MG63 (cell line): ENCODE measurements at regions not wholly inside any gene's neighbourhood (a gene's known extent, or its start where the extent isn't known, plus 50 kb on each side); places are given as distances from the start of the nearest gene placed in this dataset.

Experiments
- DNase-seq: peaks from one replicate; pipeline ENCODE4 v3.0.0-alpha.2; 2020
- H3K27me3 ChIP-seq: fragments of 250-450 bp; sonication (Bioruptor Pico); 2 replicates; pipeline ENCODE4 v1.5.1; 2020; ENCODE audit warnings: mild to moderate bottlenecking, moderate library complexity
- H3K36me3 ChIP-seq: fragments of 250-450 bp; sonication (Bioruptor Pico); 2 replicates; pipeline ENCODE4 v1.5.1; 2020; ENCODE audit warnings: mild to moderate bottlenecking, moderate library complexity
- H3K4me3 ChIP-seq: fragments of 250-450 bp; sonication (Bioruptor Pico); 2 replicates; pipeline ENCODE4 v1.5.1; 2020; ENCODE audit warnings: mild to moderate bottlenecking, moderate library complexity
- H3K9me3 ChIP-seq: fragments of 250-450 bp; sonication (Bioruptor Pico); 2 replicates; pipeline ENCODE4 v1.5.1; 2020; ENCODE audit warnings: mild to moderate bottlenecking, moderate library complexity

DNA sequence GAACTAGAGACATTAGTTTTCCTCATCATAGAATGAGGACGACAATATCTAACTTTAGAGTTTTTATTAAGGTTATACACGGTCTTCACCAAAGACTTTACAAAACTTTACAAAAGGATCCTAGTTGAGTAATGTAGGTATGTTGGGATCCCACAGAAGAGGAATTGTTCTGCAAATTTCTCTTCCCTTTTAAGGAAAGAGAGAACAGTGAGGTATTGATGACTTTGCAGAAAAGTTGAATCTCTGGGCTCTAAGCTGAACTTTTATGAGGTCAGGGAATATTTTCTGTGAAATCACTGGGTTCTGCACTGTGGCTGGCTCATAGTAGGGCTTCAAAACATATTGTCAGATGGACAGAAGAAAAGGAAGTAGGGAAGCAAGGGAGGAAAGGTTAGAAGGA lies 89.8 kb upstream of the PIRT start:
- Histone ChIP-seq H3K27me3 (0 out of 2 replicates have a peak, but pooled peaks cover 3% of the 10 kb centered on the region), H3K9me3 (no peaks in the 10 kb centered on the region), H3K36me3 (no peaks in the 10 kb centered on the region), H3K4me3 (no peak overlapping the region)
- DNase-seq, result no peak

DNA sequence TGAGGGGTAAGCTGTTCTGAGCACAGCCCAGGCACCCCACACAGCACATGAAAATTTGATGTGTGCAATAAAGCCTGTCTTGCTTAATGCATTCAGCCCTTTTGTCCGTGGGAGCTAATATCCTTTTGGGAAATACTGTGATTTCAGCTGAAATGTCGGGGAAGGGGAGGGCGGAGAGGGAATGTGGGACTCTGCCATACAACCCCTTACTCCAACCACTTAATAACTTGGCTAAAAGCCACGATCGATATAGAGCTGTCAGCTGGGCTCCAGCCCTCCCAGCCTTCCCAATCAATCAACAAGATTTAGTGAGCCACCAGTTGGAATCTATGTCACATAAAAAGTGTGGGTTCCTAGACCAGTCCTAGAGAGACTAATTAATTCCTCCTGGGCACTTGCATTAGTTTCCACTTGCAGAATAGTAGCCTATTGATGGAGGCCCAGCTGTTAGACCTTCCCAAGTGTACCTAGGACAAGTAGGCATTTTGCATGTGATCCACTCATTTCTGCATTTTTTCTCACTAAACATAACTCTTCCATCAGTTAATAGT lies 82.7 kb upstream of the PIRT start:
- no peak overlapping the region for H3K4me3 ChIP-seq
- H3K36me3 ChIP-seq, result no peaks in the 10 kb centered on the region
- H3K9me3 ChIP-seq, result no peaks in the 10 kb centered on the region
- H3K27me3 ChIP-seq, result no peaks in the 10 kb centered on the region
- no peak for DNase-seq

DNA sequence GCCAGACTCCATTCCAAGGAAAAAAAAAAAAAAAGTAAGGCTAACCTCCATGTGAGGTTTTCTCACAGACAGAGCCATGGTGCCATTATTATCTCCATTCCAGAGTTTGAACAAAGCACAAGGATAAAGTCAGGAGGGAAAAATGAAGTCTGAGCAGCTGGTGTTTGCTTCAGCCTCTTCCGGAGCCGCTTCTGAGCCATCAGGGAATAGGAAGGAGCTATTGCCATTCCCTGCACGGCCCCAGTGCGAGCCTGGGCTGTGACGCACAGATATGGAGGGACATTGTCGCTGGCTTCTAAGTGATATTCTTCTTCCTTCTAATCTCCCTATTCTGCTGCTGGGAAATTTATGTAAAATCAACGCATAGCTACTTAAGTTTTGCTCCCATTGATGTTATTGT lies 69.5 kb upstream of the PIRT start:
- Histone ChIP-seq H3K36me3 (no peaks in the 10 kb centered on the region), H3K27me3 (no peaks in the 10 kb centered on the region; the same call in 1 of the 2 replicates), H3K4me3 (no peak overlapping the region), H3K9me3 (no peaks in the 10 kb centered on the region)
- no peak for DNase-seq

DNA sequence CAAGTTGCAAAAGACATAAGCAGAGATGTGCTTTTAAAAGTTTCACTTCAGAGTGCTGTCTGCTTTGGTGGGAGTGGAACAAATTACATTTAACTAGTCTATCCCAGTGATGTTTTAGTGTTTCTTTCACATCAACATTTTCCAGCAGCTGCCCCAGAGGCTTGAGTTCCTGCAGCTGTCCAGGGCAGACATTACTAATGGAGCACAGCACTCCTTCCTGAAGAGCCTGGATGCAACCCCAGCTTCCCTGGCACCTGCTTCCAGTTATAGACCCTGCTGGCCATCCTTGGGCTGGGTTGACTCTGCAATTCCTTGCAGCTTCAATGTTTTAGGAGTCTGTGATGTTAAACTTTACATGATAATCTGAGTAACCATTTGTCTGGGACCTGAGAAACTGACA lies 61.4 kb upstream of the PIRT start:
- no peak overlapping the region for H3K4me3 ChIP-seq
- no peak for DNase-seq
- H3K27me3 ChIP-seq, result no peaks in the 10 kb centered on the region
- no peaks in the 10 kb centered on the region for H3K36me3 ChIP-seq
- no peaks in the 10 kb centered on the region for H3K9me3 ChIP-seq

- H3K4me3 ChIP-seq, result no peak overlapping the region
- H3K9me3 ChIP-seq, result no peaks in the 10 kb centered on the region
- H3K27me3 ChIP-seq, result no peaks in the 10 kb centered on the region
- DNase-seq, result no peak
- no peaks in the 10 kb centered on the region for H3K36me3 ChIP-seq
Measured at GRCh38 chr17:10894220-10894619, 56.3 kb upstream of the PIRT start.

DNA sequence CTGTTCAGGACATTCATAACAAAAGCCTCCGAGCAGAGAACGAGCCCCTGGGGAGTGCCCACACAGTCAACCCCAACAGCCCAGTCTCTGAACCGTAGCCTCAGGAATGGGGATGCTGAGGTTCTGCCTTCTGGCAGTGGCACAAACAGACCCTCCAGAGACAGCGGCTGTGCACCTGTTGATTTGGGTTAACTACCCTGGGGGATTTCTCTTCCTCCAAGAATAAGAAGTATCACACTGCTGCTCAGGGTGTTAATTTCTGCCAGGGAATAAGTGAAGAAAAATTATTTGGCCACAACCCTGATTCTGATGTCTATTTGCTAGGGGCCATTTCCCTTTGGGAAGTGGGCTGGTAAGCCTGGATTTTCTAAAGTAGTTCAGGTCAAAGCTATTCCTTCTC lies 51.0 kb upstream of the PIRT start:
- DNase-seq, result no peak
- H3K36me3 ChIP-seq, result no peaks in the 10 kb centered on the region
- peaks cover 2% of the 10 kb centered on the region; the same call in 1 of the 2 replicates for H3K27me3 ChIP-seq
- H3K9me3 ChIP-seq, result no peaks in the 10 kb centered on the region
- H3K4me3 ChIP-seq, result no peak overlapping the region
